Lower lobe of right lung (tissue), 2 donors: ENCODE measurements at regions not wholly inside any gene's neighbourhood (a gene's known extent, or its start where the extent isn't known, plus 50 kb on each side); places are given as distances from the start of the nearest gene placed in this dataset.
"Not testable (repeated sequence)": the region's sequence is repeated elsewhere in the genome, so short reads cannot be mapped to it uniquely, and the experiment has no call there.

ENCODE experiments used
- ATAC-seq, 2 donors: fragments of 200-7000 bp; cut with Tn5 transposase; one replicate each; pipeline ENCODE4 v1.9.1; 2020 to 2022; ENCODE audit warnings: mild to moderate bottlenecking in 2 of 2, moderate library complexity in 2 of 2
- DNase-seq: peaks from one replicate; pipeline ENCODE4 v3.0.0-alpha.2; 2020
- H3K27ac ChIP-seq: fragments of 200-600 bp; one replicate; pipeline ENCODE4 v1.8.0; 2022
- H3K27me3 ChIP-seq: fragments of 200-600 bp; one replicate; pipeline ENCODE4 v1.8.0; 2022; ENCODE audit warnings: low read depth
- H3K36me3 ChIP-seq: fragments of 200-600 bp; one replicate; pipeline ENCODE4 v1.8.0; 2022; ENCODE audit warnings: mild to moderate bottlenecking
- H3K4me1 ChIP-seq: fragments of 200-600 bp; one replicate; pipeline ENCODE4 v1.8.0; 2022
- H3K4me3 ChIP-seq: fragments of 200-600 bp; one replicate; pipeline ENCODE4 v1.8.0; 2022; ENCODE audit warnings: mild to moderate bottlenecking
- H3K9me3 ChIP-seq: fragments of 200-600 bp; one replicate; pipeline ENCODE4 v1.8.0; 2022
- intact Hi-C: fragments of 100-400 bp; cut with DNase I; formaldehyde crosslinking; loops from one replicate; pipeline ENCODE4 v1.11.0; 2022
- TF ChIP-seq, protein P1 (sequence below): fragments of 200-600 bp; IDR thresholded peaks from one replicate; pipeline ENCODE4 v1.8.0; 2022; ENCODE audit warnings: antibody characterized with exemption, mild to moderate bottlenecking
- donor health status: DM: no; HTN: yes; CAD: no; lungs with severe emphysema.

DNA sequence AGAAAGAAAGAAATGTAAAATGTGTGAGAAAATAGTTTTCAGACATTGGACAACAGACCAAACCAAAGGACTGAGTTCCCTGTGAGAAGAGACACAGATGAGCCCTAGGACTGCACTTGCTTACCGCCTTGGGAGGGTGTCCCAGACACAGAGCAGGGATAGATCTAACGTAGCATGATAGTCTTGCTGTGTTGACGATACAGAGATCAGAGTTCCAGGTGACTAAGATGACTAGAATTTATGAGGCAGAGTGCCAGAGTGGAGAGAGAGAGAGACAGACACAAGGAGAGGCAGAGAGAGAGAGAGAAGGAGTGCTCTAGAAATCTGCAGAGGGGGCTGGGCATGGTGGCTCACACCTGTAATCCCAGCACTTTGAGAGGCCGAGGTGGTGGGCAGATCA is 148.2 kb upstream of the LMNTD1 start:
- DNase-seq, result no peak
- no peaks in the 10 kb centered on the region for H3K9me3 ChIP-seq

DNA sequence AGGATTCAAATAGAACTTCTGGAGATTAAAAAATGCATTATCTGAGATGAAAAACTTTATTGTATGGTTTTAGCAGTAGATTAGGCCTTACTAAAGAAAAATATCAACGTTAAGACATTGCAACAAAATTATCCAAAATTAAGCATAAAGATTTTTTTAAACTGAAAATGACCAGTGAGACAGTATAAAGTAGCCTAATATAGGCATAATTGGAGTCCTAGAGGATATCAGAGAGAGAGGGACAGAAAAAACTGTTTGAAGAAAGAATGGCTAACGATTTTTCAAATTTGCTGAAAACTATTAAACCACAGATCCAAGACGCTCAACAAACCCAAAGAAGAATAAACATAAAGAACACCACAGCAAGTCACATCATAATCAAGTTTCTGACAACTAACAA is 149.5 kb upstream of the LMNTD1 start:
- ATAC-seq (no peak), DNase-seq (no peak)
- TF ChIP-seq, protein P1, sequence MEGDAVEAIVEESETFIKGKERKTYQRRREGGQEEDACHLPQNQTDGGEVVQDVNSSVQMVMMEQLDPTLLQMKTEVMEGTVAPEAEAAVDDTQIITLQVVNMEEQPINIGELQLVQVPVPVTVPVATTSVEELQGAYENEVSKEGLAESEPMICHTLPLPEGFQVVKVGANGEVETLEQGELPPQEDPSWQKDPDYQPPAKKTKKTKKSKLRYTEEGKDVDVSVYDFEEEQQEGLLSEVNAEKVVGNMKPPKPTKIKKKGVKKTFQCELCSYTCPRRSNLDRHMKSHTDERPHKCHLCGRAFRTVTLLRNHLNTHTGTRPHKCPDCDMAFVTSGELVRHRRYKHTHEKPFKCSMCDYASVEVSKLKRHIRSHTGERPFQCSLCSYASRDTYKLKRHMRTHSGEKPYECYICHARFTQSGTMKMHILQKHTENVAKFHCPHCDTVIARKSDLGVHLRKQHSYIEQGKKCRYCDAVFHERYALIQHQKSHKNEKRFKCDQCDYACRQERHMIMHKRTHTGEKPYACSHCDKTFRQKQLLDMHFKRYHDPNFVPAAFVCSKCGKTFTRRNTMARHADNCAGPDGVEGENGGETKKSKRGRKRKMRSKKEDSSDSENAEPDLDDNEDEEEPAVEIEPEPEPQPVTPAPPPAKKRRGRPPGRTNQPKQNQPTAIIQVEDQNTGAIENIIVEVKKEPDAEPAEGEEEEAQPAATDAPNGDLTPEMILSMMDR, result no peak
- Histone ChIP-seq H3K27me3 (no peaks in the 10 kb centered on the region), H3K36me3 (no peaks in the 10 kb centered on the region), H3K4me1 (no peaks in the 10 kb centered on the region), H3K4me3 (no peak overlapping the region), H3K9me3 (peaks cover 11% of the 10 kb centered on the region), H3K27ac (no peak overlapping the region)
- intact Hi-C loops, result no loop called here

More for the DNA sequence above, 148.2 kb upstream of the LMNTD1 start:
- no peaks in the 10 kb centered on the region for H3K36me3 ChIP-seq
- intact Hi-C loops, result no loop called here
- no peak overlapping the region for H3K4me3 ChIP-seq
- H3K4me1 ChIP-seq, result no peaks in the 10 kb centered on the region
- no peaks in the 10 kb centered on the region for H3K27me3 ChIP-seq
- TF ChIP-seq, protein P1, result no peak
- H3K27ac ChIP-seq, result no peak overlapping the region
- ATAC-seq, result no peak

DNA sequence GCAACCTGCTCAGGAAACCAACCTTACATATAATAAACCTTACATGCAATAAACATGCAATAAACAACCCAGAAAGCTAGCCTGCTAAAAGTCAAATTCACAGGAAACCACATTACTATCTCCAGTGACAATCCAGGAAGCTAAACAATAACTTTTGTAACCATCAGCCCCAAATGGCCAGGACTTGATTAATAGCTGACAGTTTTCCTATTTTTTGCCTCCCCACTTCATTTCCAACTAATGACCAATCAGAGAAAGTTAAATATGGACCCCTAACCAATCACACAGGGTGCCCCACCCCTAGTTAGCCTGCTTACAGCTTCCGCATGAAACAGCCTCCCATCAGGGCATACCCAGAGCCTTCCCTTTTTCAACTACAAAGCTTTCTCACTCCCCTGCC is 152.2 kb upstream of the LMNTD1 start:
- TF ChIP-seq, protein P1, result no peak
- H3K27ac ChIP-seq, result no peak overlapping the region
- no peaks in the 10 kb centered on the region for H3K4me1 ChIP-seq
- no peak overlapping the region for H3K4me3 ChIP-seq
- H3K9me3 ChIP-seq, result peaks cover 16% of the 10 kb centered on the region
- intact Hi-C loops, result no loop called here
- no peak for ATAC-seq
- no peak for DNase-seq
- no peaks in the 10 kb centered on the region for H3K36me3 ChIP-seq
- H3K27me3 ChIP-seq, result no peaks in the 10 kb centered on the region

DNA sequence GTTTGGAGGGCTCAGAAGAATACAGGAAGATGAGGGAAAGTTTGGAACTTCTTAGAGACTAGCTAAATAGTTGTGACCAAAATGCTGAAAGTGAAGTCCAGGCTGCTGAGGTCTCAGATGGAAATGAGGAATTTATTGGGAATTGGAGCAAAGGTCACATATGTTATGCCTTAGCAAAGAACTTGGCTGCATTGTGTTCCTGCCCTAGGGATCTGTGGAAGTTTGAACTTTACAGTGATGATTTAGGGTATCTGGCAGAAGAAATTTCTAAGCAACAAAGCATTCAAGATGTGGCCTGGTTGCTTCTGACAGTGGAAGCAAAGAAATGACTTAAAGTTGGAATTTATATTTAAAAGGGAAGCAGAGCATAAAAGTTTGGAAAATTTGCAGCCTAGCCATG is 153.6 kb upstream of the LMNTD1 start:
- intact Hi-C loops, H3K36me3 ChIP-seq, H3K27me3 ChIP-seq, H3K4me1 ChIP-seq, H3K4me3 ChIP-seq, ATAC-seq, DNase-seq, H3K27ac ChIP-seq: not testable (repeated sequence)
- H3K9me3 ChIP-seq, result peaks cover 27% of the 10 kb centered on the region

DNA sequence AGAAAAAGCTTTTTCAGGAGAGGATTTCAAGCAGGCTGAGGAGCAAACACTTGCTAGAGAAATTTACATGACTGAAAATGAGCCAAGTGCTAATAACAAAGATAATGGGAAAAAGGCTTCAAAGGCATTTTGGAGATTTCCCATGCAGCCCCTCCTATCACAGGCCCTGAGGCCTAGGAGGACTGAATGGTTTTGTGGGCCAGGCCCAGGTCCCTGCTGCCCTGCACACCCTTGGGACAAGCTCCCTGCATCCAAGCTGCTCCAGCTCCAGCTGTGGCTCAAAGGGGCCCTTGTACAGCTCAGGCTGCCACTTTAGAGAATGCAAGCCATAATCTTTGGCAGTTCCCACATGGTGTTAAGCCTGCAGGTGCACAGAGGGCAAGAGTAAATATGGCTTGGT is 154.0 kb upstream of the LMNTD1 start:
- Histone ChIP-seq H3K36me3 (no peaks in the 10 kb centered on the region), H3K4me3 (no peak overlapping the region), H3K4me1 (no peaks in the 10 kb centered on the region), H3K27me3 (no peaks in the 10 kb centered on the region), H3K27ac (no peak overlapping the region), H3K9me3 (peaks cover 27% of the 10 kb centered on the region)
- no peak for DNase-seq
- no peak for ATAC-seq
- intact Hi-C loops, result no loop called here
- TF ChIP-seq, protein P1, result no peak

DNA sequence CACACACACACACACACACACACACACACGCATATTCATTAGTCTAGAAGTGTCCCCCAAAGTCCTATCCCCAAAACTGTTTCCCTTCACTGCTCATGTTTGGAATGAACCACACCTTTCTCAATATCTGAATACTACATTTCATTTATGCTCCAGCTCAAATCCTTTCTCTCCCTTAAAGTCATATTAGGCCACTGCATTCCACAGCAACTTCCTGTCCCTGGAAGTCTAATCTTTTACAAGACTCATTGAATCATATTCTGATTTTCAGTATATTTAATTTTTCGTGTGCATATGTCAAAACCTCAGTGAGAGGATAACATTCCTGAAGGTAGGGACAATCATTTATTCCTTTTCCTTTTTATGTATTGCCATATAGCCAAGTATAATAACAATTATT is 155.6 kb upstream of the LMNTD1 start:
- DNase-seq (no peak), ATAC-seq (no peak)
- Histone ChIP-seq H3K27me3 (no peaks in the 10 kb centered on the region), H3K27ac (no peak overlapping the region), H3K4me1 (no peaks in the 10 kb centered on the region), H3K9me3 (peaks cover 27% of the 10 kb centered on the region), H3K4me3 (no peak overlapping the region), H3K36me3 (no peaks in the 10 kb centered on the region)
- intact Hi-C loops, result no loop called here
- TF ChIP-seq, protein P1, result no peak
